Thyroid gland (tissue), 4 donors: ENCODE measurements at regions not wholly inside any gene's neighbourhood (a gene's known extent, or its start where the extent isn't known, plus 50 kb on each side); places are given as distances from the start of the nearest gene placed in this dataset.

ENCODE experiments used
- DNase-seq, 2 donors: peaks; one replicate each; pipeline ENCODE4 v3.0.0-alpha.2; 2019
- H3K27ac ChIP-seq, 3 donors: fragments of 200-600 bp; sonication (generic); 1 replicate in 2 of 3; 2 replicates in 1 of 3; pipeline ENCODE4 v1.5.1; 2016 to 2019; ENCODE audit warnings: mild to moderate bottlenecking in 1 of 3, moderate library complexity in 1 of 3
- H3K27me3 ChIP-seq: fragments of 200-600 bp; sonication (generic); one replicate; pipeline ENCODE4 v1.5.1; 2019
- H3K36me3 ChIP-seq, 2 donors: fragments of 200-600 bp; sonication (generic); one replicate each; pipeline ENCODE4 v1.5.1; 2016 to 2019
- H3K4me1 ChIP-seq, 2 donors: fragments of 200-600 bp; sonication (generic); one replicate each; pipeline ENCODE4 v1.5.1; 2017 to 2019
- H3K4me3 ChIP-seq, 3 donors: fragments of 200-600 bp; sonication (generic); replicated peaks in 1 of 3; 1 replicate in 2 of 3; 2 replicates in 1 of 3; pipeline ENCODE4 v1.5.1; 2016; ENCODE audit warnings: mild to moderate bottlenecking in 1 of 3
- H3K9me3 ChIP-seq: fragments of 200-600 bp; sonication (generic); one replicate; pipeline ENCODE4 v1.5.1; 2017
- POLR2A ChIP-seq, 2 donors: fragments of 450-650 bp; IDR thresholded peaks; one replicate each; pipeline ENCODE4 v1.6.1; 2017; ENCODE audit warnings: antibody characterized with exemption in 2 of 2, mild to moderate bottlenecking in 2 of 2, moderate library complexity in 1 of 2
- WGBS, 2 donors: methylation state at CpG; one replicate each; pipeline ENCODE4 v1.1.5; 2017; 5-methylcytosine and 5-hydroxymethylcytosine counted together
- intact Hi-C: fragments of 100-400 bp; cut with DNase I; formaldehyde crosslinking; loops from one replicate; pipeline ENCODE4 v1.15.1; 2023
- TF ChIP-seq, protein P1 (sequence below), 6 experiments: fragments of 200-600 bp in 3 of 6; fragments of 450-650 bp in 3 of 6; sonication (generic) in 3 of 6; IDR thresholded peaks; one replicate each; pipeline ENCODE4 v1.5.1; 2016 to 2019; ENCODE audit warnings: antibody characterized with exemption in 6 of 6, mild to moderate bottlenecking in 2 of 6, inconsistent platforms in 1 of 6, moderate library complexity in 1 of 6

GRCh38 chr12:106006940-106007339, 131.8 kb downstream of the NUAK1 start:
- Histone ChIP-seq H3K27me3 (no peaks in the 10 kb centered on the region), H3K4me1 (no peaks in the 10 kb centered on the region), H3K36me3 (no peaks in the 10 kb centered on the region), H3K9me3 (no peaks in the 10 kb centered on the region), H3K27ac (no peak overlapping the region), H3K4me3 (no peak overlapping the region)
- WGBS, 2 donors, result 83 to 89% methylated on average over 2 of the region's 2 CpGs
- intact Hi-C loops, result no loop called here
- TF ChIP-seq, protein P1, sequence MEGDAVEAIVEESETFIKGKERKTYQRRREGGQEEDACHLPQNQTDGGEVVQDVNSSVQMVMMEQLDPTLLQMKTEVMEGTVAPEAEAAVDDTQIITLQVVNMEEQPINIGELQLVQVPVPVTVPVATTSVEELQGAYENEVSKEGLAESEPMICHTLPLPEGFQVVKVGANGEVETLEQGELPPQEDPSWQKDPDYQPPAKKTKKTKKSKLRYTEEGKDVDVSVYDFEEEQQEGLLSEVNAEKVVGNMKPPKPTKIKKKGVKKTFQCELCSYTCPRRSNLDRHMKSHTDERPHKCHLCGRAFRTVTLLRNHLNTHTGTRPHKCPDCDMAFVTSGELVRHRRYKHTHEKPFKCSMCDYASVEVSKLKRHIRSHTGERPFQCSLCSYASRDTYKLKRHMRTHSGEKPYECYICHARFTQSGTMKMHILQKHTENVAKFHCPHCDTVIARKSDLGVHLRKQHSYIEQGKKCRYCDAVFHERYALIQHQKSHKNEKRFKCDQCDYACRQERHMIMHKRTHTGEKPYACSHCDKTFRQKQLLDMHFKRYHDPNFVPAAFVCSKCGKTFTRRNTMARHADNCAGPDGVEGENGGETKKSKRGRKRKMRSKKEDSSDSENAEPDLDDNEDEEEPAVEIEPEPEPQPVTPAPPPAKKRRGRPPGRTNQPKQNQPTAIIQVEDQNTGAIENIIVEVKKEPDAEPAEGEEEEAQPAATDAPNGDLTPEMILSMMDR (IDR thresholded peaks at IDR 0.05), result no peak
- TF ChIP-seq POLR2A (IDR thresholded peaks at IDR 0.05), result no peak
- no peak for DNase-seq

- Histone ChIP-seq H3K4me1 (no peaks in the 10 kb centered on the region), H3K9me3 (no peaks in the 10 kb centered on the region), H3K27me3 (no peaks in the 10 kb centered on the region), H3K27ac (no peak overlapping the region), H3K4me3 (no peak overlapping the region), H3K36me3 (no peaks in the 10 kb centered on the region)
- TF ChIP-seq, protein P1 (IDR thresholded peaks at IDR 0.05), result no peak
- no peak for TF ChIP-seq POLR2A (IDR thresholded peaks at IDR 0.05)
- no peak for DNase-seq
- intact Hi-C loops, result no loop called here
These were observed 128.0 kb downstream of the NUAK1 start for GRCh38 chr12:106010741-106011140.
